ENCODE measurements at regions not wholly inside any gene's neighbourhood (a gene's known extent, or its start where the extent isn't known, plus 50 kb on each side); places are given as distances from the start of the nearest gene placed in this dataset.
"Not testable (repeated sequence)": the region's sequence is repeated elsewhere in the genome, so short reads cannot be mapped to it uniquely, and the experiment has no call there.

DNA sequence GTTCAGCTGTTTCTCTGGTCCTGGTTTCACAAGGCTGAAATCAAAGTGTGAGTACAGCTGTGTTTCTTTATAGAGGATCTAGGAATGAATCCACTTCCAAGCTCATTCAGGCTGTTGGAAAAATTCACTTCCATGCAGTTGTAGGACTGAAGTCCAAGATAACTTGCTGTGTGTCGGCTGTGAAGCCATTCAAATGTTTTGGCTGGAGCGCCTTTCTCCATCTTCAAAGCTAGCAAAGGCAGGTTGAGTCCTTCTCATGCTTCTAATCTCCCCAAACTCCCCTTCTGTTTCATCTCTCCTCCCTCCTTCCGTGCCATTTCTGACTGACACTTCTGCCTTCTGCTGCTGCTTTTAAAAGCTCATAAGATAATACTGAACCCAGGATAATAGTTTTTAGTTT lies 1195.4 kb upstream of the LRRN3 start:
- H3K27ac Mint-ChIP-seq (ENCODE audit: unreplicated experiment) = no peak overlapping the region
- no peaks in the 10 kb centered on the region for H3K9me3 Mint-ChIP-seq
- TF ChIP-seq, protein P1, sequence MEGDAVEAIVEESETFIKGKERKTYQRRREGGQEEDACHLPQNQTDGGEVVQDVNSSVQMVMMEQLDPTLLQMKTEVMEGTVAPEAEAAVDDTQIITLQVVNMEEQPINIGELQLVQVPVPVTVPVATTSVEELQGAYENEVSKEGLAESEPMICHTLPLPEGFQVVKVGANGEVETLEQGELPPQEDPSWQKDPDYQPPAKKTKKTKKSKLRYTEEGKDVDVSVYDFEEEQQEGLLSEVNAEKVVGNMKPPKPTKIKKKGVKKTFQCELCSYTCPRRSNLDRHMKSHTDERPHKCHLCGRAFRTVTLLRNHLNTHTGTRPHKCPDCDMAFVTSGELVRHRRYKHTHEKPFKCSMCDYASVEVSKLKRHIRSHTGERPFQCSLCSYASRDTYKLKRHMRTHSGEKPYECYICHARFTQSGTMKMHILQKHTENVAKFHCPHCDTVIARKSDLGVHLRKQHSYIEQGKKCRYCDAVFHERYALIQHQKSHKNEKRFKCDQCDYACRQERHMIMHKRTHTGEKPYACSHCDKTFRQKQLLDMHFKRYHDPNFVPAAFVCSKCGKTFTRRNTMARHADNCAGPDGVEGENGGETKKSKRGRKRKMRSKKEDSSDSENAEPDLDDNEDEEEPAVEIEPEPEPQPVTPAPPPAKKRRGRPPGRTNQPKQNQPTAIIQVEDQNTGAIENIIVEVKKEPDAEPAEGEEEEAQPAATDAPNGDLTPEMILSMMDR (conservative IDR thresholded peaks at IDR 0.05) = no peak
- H3K4me3 Mint-ChIP-seq = no peak overlapping the region
- H3K36me3 Mint-ChIP-seq (ENCODE audit: low read depth) = no peaks in the 10 kb centered on the region
- H3K27me3 Mint-ChIP-seq (ENCODE audit: low read depth) = no peaks in the 10 kb centered on the region
- no peaks in the 10 kb centered on the region for H3K4me1 Mint-ChIP-seq
- DNase-seq (ENCODE audit: low read depth, low spot score) = no peak

DNA sequence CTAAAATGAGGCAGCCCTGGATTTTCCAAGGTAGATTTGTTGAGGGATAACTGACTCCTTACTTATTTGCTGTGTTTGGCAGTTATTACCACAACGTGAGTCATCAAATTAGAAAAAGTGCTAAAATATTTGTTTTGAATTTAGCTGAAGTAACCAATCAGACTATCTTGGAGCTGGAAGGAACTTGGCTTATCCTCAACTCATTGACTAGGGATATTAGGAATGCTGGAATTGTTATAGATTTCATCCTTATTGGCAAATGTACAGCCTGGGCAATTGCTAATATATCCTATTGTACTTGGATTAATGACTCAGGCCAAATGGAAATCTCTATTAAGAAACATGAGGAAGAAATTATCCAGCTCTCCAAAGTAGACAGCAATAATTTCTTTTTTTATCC lies 1189.0 kb upstream of the LRRN3 start:
- Mint-ChIP-seq H3K4me1 (no peaks in the 10 kb centered on the region), H3K27me3 (ENCODE audit: low read depth) (no peaks in the 10 kb centered on the region), H3K36me3 (ENCODE audit: low read depth) (no peaks in the 10 kb centered on the region), H3K4me3 (no peak overlapping the region), H3K27ac (ENCODE audit: unreplicated experiment) (no peak overlapping the region), H3K9me3 (no peaks in the 10 kb centered on the region)
- TF ChIP-seq, protein P1 (conservative IDR thresholded peaks at IDR 0.05) = no peak
- no peak for DNase-seq (ENCODE audit: low read depth, low spot score)

DNA sequence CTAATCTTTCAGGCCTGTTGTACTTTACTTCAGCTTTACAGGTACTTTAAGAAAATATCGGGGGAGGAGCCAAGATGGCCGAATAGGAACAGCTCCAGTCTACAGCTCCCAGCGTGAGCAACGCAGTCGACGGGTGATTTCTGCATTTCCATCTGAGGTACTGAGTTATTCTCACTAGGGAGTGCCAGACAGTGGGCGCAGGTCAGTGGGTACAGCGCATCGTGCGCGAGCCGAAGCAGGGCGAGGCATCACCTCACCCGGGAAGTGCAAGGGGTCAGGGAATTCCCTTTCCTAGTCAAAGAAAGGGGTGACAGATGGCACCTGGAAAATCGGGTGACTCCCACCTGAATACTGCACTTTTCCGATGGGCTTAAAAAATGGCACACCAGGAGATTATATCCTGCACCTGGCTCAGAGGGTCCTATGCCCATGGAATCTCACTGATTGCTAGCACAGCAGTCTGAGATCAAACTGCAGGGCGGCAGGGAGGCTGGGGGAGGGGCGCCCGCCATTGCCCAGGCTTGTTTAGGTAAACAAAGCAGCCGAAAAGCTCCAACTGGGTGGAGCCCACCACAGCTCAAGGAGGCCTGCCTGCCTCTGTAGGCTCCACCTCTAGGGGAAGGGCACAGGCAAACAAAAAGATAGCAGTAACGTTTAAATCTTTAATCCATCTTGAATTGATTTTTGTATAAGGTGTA lies 1185.4 kb upstream of the LRRN3 start:
- not testable (repeated sequence) for H3K9me3 Mint-ChIP-seq; H3K36me3 Mint-ChIP-seq (ENCODE audit: low read depth); H3K27me3 Mint-ChIP-seq (ENCODE audit: low read depth); H3K27ac Mint-ChIP-seq (ENCODE audit: unreplicated experiment); H3K4me1 Mint-ChIP-seq; H3K4me3 Mint-ChIP-seq; DNase-seq (ENCODE audit: low read depth, low spot score)

DNA sequence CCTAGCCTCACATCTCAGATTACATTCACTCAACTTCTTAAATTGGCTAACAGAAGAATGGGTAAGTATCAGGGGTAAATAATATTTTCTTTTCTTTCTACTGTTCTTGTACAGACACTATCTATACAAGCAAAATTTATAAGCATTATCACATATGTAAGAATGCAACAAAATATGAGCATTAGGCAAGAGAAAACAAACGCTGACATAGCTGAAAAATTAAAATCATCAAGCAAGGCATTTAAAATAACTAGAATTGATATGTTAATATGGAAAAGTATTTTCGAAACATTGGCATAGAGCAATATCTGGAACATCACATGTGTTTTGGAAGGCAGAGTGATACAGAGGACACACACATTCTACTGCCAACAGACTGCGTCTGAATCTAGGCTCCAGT lies 1175.3 kb upstream of the LRRN3 start:
- DNase-seq (ENCODE audit: low read depth, low spot score) = no peak
- H3K27ac Mint-ChIP-seq (ENCODE audit: unreplicated experiment) = no peak overlapping the region
- H3K36me3 Mint-ChIP-seq (ENCODE audit: low read depth) = no peaks in the 10 kb centered on the region
- H3K4me3 Mint-ChIP-seq = no peak overlapping the region
- no peaks in the 10 kb centered on the region for H3K4me1 Mint-ChIP-seq
- H3K9me3 Mint-ChIP-seq = no peaks in the 10 kb centered on the region
- no peaks in the 10 kb centered on the region for H3K27me3 Mint-ChIP-seq (ENCODE audit: low read depth)
- TF ChIP-seq, protein P1 (conservative IDR thresholded peaks at IDR 0.05) = no peak

DNA sequence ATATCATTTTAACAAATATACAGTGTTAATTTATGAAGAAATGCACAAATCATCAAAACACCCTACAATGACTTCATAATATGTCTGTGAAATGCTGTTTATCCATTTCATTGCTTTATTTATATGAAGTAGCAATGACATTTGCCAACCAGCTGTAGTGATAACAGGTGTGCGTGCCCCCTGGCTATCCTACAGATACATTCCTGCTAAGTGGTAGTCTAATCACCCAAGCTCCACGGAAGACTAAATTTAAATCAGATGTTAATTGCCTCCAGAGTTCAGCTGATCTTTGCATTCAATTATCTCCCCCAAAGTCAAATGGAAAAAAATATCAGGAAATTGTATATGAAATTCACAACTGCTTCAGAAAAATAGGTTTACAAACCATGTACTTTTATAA lies 1164.2 kb upstream of the LRRN3 start:
- no peaks in the 10 kb centered on the region for H3K4me1 Mint-ChIP-seq
- no peak overlapping the region for H3K27ac Mint-ChIP-seq (ENCODE audit: unreplicated experiment)
- DNase-seq (ENCODE audit: low read depth, low spot score) = no peak

DNA sequence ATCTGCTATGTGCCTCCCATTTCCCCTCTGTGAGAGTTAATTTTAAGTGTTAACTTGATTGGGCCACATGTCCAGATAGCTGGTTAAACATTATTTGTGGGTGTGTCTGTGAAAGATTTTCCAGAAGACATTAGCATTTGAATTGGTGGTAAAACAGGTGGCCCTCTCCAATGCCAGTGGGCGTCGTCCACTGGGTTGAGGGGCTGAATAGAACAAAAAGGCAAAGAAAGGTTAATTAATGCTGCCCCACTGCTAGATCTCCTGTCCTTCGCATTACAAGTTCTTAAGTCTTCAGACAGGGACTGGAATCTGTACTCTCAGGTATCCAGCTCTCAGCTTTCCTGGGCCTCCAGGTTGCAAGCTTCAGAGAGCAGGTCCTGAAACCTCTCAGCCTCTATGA lies 1160.9 kb upstream of the LRRN3 start:
- Mint-ChIP-seq H3K4me3 (no peak overlapping the region), H3K4me1 (no peaks in the 10 kb centered on the region), H3K27me3 (ENCODE audit: low read depth) (no peaks in the 10 kb centered on the region), H3K9me3 (peaks cover 4% of the 10 kb centered on the region), H3K27ac (ENCODE audit: unreplicated experiment) (no peak overlapping the region), H3K36me3 (ENCODE audit: low read depth) (peaks cover 3% of the 10 kb centered on the region)
- TF ChIP-seq, protein P1 (conservative IDR thresholded peaks at IDR 0.05) = no peak
- no peak for DNase-seq (ENCODE audit: low read depth, low spot score)

More for the DNA sequence above, 1164.2 kb upstream of the LRRN3 start:
- H3K27me3 Mint-ChIP-seq (ENCODE audit: low read depth) = no peaks in the 10 kb centered on the region
- H3K36me3 Mint-ChIP-seq (ENCODE audit: low read depth) = peaks cover 10% of the 10 kb centered on the region
- H3K4me3 Mint-ChIP-seq = no peak overlapping the region
- TF ChIP-seq, protein P1 (conservative IDR thresholded peaks at IDR 0.05) = no peak
- H3K9me3 Mint-ChIP-seq = peaks cover 11% of the 10 kb centered on the region

Measured in neural crest cell (in vitro differentiated cells).